ENCODE measurements at regions not wholly inside any gene's neighbourhood (a gene's known extent, or its start where the extent isn't known, plus 50 kb on each side); places are given as distances from the start of the nearest gene placed in this dataset.

DNA sequence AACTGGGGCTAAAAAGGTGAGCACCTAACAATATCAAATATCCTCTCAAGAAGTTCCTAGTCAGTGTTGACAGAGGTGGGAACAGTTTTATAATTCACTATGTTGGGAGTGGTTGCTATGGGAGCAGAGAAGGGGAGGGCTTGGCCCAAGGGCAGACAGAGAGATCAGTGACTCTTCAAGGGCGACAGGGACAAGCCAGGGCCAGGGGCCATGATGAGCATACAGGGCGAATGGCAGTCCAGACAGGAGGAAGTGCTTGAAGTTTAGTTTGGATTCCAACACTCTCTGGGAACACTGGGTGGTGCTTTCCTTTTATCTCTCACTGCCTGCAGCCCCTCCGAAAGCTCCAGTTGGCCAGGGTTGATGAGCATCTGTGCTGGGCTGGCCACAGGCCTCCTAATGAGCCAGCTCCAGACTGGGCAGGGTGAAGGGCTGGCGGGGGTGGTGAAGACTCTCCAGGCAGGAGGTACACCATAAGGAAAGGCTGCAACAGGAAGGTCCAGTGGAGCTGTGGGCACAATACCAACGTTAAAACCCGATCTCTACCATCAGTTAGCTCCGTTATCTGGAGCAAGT lies 111.3 kb downstream of the TMEM174 start:
- no peak for ATAC-seq (ENCODE audit: low FRiP score)
- TF ChIP-seq CTCF (IDR thresholded peaks at IDR 0.05): no peak
- DNase-seq (ENCODE audit: low spot score): no peak

GRCh38 chr5:73282923-73283322 lies 109.9 kb downstream of the TMEM174 start:
- DNase-seq (ENCODE audit: low spot score) (no peak), ATAC-seq (ENCODE audit: low FRiP score) (no peak)
- no peak for TF ChIP-seq CTCF (IDR thresholded peaks at IDR 0.05)

DNA sequence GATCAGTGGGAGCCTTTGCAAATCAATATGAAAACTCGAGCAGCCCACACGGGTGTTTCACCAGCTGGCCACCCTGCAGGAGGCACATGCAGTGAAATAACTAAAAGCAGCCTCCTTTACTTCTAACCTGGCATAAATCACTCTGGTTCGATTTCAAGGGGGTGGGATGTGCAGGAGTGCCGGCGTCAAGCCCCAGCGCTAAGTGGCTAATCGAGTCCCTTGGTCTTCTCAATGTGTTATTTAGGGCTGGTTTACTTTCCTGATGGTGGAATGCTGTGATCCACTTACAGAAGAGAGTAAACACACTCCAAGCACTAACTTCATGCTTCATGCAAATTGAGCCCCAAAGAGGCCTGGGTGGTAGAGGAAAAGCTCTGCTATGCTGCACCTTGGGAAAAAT lies 109.4 kb downstream of the TMEM174 start:
- DNase-seq (ENCODE audit: low spot score) (no peak), ATAC-seq (ENCODE audit: low FRiP score) (no peak)
- TF ChIP-seq CTCF (IDR thresholded peaks at IDR 0.05): no peak

DNA sequence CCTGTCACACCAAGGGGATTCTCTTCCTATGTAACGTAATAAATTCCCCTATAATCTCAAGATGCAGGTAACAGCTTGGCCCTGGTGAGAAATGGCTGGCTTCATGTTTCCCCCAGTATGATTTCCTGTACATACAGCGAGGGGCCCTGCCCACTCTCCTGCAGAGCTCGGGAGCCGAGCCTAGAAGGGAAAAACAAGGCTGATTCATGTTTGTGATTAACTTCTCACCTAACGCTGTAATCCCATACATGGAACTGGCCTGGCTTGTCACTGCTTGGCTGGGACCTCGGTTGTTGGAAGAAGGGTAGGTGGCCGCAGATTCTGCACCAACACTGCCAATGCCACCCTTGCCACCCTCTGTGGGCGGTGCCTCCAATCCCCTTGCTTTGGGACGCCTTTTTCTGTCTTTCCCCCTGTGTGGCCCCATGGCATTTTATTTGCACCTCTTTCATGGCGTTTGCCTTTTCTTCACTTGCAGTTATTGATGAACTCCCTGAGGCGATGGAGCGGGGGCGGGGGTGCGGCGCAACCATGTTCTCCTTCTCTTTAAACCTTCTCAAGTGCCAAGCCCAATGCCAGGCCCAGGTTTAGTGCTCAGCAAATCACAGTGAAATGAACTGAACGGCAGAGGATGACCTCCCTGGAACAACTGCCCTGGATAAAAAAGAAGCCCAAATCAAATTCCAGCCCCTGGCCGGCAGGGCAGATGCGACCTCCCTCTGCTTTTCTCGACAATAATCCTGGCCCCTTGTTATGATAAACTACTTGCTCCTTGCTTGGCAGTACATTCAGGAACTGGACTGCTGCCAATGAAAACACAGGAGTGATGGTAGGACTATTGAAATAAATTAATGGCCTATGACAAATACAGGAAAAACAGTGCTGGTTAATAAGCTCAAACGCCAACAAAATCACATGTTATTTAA lies 108.1 kb downstream of the TMEM174 start:
- DNase-seq (ENCODE audit: low spot score): no peak
- ATAC-seq (ENCODE audit: low FRiP score): peak; percentile 39
- TF ChIP-seq CTCF (IDR thresholded peaks at IDR 0.05): no peak

DNA sequence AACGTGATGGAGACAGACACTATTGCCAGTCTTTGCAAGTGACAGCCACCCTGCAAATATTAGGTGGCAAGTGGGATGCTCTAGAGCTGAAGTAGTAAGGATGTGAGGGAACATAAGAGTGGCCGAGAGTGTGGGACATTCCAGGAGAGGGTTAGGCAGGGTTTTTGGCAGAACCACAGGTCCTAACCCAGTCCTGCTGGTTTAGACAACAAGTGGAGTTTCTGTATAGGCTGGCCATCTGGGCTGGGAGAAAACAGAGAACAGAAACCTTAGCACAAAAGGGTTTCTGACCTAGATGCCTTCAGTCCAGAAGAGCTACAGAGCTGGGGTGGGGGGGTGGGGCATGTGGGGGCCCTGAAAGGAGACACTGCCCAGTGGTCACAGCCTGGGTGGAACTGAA lies 107.4 kb downstream of the TMEM174 start:
- no peak for DNase-seq (ENCODE audit: low spot score)

GRCh38 chr5:73279805-73280204 lies 106.8 kb downstream of the TMEM174 start:
- DNase-seq (ENCODE audit: low spot score) (no peak), ATAC-seq (ENCODE audit: low FRiP score) (no peak)
- TF ChIP-seq CTCF (IDR thresholded peaks at IDR 0.05): no peak

More for the DNA sequence above, 107.4 kb downstream of the TMEM174 start:
- ATAC-seq (ENCODE audit: low FRiP score): no peak
- TF ChIP-seq CTCF (IDR thresholded peaks at IDR 0.05): no peak

- TF ChIP-seq CTCF (IDR thresholded peaks at IDR 0.05): no peak
- no peak for DNase-seq (ENCODE audit: low spot score)
- ATAC-seq (ENCODE audit: low FRiP score): no peak
Observed at GRCh38 chr5:73278693-73279092, 105.7 kb downstream of the TMEM174 start.

Data from omental fat pad (tissue), 3 donors.